Cerebellar cortex (tissue), 1 donor: ENCODE measurements at regions not wholly inside any gene's neighbourhood (a gene's known extent, or its start where the extent isn't known, plus 50 kb on each side); places are given as distances from the start of the nearest gene placed in this dataset.

Experiments used
- DNase-seq: peaks from one replicate; pipeline ENCODE4 v3.0.0-alpha.2; 2015; ENCODE audit warnings: low spot score

- no peak for DNase-seq
Observed at GRCh38 chr7:86947929-86948328, 111.5 kb downstream of the ELAPOR2 start.

DNA sequence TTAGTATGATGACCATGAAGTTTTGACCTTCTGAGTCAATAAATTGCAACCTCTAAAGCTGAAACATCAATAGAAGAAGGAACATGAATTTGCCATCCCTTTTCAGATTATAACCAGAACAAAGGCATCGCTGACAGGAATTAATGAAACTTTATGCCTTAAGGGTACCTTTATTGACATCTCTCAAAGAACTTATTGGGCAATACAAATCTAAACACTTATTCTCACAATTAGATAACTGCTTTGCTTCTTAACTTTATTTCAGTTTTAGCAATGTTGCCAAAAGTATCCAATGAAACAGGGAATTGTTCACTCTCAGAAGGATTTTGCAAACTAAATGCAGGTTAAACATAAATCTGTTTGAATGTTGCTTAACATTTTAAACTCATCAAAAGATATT lies 116.0 kb downstream of the ELAPOR2 start:
- no peak for DNase-seq

DNA sequence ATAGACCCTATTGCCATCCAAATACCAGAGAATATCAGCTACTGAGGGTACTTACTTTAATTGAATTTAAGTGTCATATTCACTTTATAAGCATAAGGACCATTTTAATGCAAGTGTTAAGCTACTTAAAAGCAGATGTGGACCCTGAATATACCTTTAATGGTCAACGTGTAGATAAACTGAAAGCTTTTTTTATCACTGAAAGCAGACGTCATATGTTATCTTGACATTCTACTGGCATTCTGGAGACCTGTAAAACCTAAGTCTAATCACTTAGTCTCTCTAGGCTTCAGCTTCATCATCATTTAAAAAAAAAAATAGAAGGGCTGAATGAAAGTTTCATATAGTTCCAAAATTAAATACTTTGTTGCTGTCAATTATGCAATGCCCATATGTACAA lies 116.5 kb downstream of the ELAPOR2 start:
- DNase-seq, result no peak

DNA sequence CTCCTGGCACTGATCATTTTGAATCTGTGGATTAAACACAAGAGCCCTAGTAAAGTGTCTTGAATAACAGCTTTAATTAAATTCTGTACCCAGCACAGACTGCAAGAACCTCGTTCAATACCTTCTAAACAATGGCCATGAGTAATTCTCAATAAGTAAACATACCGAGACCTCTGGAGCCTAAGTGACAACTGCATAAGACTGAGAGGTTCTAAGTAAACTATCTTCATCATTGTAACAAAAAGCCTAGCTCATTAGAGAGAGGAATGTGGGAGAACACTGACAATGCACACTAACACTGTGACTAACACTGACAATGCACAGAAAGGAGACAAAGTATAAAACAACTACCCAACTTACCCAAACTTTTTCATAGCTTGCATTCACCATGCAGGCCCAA lies 117.4 kb downstream of the ELAPOR2 start:
- DNase-seq, result no peak

DNA sequence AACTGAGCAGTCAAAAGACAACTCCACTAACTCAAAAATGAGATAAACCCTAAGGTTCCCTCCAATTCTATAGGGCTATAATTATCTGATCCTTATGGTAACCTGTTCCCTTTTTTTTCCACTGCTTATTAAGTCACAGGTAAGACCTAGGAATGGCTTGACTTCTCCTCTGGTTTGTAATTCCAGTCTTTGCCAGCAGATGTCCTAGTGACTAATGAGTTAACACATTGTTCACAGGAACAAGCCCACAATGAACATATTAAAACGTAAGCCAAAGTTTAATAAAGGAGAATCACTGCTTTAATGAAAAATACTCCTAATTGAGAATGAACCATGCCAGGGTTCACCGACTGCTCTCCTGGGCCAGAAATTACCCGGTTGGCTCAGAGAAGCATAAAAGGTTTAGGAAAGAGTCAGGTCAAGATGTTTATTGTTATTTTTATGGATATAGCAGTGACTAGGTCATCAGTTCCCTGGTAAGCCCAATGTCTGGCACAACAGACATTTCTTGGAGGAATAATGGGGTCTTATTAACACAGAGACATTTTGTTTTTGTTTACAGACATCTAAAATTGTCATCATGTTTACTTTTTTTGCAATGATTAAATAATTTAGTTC lies 120.1 kb downstream of the ELAPOR2 start:
- peak; percentile 87 for DNase-seq

DNA sequence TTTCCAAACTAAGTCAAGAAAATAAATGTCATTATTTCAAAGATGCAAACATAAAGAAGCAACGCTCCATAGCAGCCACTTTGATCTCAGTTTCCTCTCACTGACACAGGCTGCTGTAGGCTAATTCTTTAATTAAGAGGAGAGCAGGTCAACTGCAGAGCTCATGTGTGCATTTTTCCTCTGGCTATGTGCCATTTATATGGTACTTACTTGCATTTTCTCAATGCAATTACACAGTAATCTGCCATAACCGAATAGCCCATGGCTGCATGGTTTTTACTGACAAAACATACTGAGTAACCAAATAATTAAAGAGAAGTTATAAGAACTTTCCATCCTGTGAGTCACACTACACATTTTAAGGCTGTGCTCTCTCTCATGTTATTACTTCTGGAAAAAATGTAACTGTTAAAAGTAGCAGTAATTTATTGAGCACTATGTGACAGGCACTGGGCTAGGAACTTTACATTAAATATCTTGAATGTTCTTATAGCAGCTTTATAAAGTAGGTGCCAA lies 122.0 kb downstream of the ELAPOR2 start:
- no peak for DNase-seq

- no peak for DNase-seq
Observed at GRCh38 chr7:86933295-86933845, 126.1 kb downstream of the ELAPOR2 start.

- DNase-seq, result no peak
Observed at GRCh38 chr7:86932038-86932512, 127.4 kb downstream of the ELAPOR2 start.

- DNase-seq, result no peak
Observed at GRCh38 chr7:86931439-86931838, 128.0 kb downstream of the ELAPOR2 start.

DNA sequence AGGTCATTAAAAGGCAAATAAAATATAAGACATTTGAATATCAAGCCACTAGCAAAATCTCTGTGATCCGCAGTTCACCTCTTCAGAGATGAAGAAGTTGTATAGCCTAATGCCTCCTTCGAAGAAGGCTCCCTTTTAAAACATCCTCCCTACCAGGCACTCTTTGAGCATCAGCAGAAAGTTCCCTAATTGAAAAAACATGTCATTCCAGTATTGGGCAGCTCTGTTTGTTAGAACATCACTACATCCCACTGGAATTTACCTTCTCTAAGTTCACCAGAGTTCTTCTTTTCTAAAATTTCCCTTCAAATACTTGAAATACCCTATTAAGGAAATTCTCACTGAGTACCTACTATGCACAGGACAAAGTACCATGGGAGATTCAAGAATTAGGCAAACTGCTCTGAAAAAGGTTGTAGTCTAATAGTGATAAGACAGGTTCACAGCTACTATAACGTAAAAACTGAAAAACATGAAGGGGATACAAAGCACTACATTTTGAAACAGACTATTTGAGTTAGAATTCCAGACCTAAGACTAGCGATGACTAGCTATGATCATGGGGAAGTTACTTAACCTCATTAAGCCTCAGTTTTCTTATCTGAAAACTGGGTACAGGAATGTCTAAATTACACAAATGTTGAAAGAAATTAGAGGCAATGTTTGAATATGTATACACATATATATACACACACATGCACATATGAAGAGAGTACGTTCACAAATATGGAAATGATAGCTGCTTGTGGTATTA lies 128.7 kb downstream of the ELAPOR2 start:
- no peak for DNase-seq

- DNase-seq, result no peak
Observed at GRCh38 chr7:86929293-86930109, 130.0 kb downstream of the ELAPOR2 start.

DNA sequence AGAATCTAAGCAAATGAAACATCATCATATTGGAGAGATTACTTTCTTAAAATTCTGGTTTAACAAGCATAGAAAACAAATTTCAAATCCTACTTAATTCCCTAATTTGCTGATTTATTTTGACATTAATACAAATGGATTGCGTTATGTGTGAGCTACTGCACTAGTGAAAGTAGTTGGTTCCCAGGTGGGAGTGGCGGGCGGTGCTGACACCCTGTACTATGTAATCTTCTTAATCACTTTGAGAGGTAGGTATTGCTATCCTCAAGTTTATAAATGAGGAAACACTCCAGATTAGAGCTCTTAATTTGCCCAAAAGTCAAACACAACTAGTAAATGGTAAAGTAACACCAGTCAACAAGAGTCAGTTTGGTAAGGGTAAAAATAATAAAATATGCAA lies 131.1 kb downstream of the ELAPOR2 start:
- DNase-seq, result no peak

DNA sequence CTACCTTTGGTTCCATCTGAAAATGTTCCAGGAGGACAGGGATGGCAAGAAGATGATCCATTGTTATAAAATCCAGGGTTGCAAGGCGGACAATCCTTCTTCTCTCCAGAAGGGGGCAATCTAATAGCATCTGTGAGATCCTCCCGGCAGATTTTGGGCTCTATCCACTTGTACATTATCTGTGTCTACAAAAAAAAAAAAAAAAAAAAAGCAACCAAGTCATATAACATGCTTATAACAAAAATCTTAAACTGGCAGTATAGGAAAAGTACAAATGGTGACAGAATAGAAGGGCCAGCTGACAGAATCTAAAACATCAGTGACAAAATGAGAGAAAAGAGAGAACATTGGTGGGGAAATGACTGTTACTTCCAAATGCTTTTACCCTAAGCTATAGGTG lies 132.7 kb downstream of the ELAPOR2 start:
- DNase-seq, result peak; percentile 75

- DNase-seq, result no peak
Observed at GRCh38 chr7:86925221-86925620, 134.2 kb downstream of the ELAPOR2 start.

- DNase-seq, result no peak
Observed at GRCh38 chr7:86923527-86923926, 135.9 kb downstream of the ELAPOR2 start.

DNA sequence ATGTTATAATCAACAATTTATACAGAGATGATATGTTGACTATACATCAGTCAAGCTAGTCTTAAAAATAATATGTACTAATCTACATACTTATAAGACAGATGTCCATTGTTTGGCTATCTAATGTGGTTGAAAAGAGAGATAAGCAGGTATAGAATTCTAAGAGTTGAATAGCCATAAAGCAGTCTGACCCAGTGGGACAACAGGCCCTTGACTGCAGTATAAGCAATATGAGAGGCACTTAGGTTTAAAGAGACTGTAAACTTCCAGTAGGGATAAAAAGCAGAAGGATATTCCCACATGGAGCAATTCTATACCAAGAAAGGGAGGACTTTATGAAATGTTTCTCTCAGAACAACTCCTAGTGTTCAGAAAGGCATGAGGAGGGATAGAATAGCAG lies 139.3 kb downstream of the ELAPOR2 start:
- DNase-seq, result no peak

DNA sequence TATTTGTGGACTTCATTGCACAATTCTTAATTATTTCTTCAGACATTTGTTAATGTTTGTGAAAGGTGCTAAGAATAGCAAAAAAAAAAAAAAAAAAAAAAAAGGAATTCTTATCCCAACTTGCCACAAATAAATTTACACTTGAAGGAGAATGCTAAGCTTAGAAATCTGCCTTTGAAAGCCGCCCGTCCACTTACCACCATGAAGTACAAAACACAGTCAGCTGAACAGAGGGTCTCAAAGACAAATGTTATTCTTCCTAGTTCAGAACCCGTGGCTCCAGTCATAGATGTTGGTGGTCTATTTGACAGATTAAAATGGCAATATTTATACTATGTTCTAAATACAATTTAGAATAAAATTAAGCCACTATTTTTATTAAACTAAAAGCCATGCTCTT lies 141.2 kb downstream of the ELAPOR2 start:
- DNase-seq, result no peak

DNA sequence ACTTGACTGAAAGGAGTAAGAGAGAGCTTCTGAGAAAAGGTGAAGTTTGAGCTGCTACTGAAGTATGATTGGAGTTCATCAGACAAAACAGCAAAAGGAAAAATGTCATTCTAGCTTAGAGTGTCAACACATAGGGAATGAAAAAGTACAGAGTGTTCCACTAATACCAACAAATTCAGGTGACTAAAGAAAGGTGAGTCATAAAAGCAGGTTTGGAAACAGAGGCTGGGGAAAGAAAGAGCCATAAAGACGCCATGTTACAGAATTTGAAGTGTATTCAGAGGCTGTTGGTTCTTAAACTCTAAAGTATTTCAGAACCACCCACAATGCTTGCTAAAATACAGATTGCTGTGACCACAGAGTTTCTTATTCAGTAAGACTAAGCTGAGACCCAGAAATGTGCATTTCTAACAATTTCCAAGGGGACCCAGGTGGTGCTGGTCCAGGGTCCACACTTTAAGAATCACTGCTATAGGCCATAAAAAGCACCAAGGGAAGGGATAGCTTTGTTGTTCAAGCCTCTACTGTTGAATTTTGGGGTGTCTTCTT lies 143.1 kb downstream of the ELAPOR2 start:
- DNase-seq, result no peak

DNA sequence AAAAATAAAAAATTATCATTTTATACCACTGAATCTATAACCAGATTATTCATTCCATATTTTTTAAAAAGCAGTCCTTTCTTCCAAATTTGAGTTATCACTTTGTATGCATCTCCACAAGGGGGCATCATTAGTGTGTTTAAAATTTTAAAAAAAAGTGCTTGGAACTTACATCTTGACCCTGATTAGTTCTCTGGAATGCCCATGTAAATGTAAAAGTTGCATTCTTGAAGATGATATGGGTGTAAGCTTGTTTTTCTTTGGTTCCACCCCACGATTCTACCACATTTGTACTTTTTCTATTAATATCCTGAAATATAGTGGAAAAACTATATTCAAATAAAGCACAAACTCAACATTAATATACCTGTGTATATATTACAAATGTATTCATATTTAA lies 144.9 kb downstream of the ELAPOR2 start:
- DNase-seq, result peak; percentile 28
